ENCODE measurements at regions not wholly inside any gene's neighbourhood (a gene's known extent, or its start where the extent isn't known, plus 50 kb on each side); places are given as distances from the start of the nearest gene placed in this dataset.

- H3K4me3 ChIP-seq: peak overlapping the region in 1 of 10 donors; percentile 27
- peaks cover 0 to 85% (median 48%) of the 10 kb centered on the region in 7 donors for H3K27me3 ChIP-seq
- intact Hi-C loops (cut with DNase I): no loop called here
Observed at GRCh38 chr12:107912421-107913004, 138.0 kb downstream of the ASCL4 start.

GRCh38 chr12:107914460-107914977, 140.0 kb downstream of the ASCL4 start:
- no peak overlapping the region for H3K27ac ChIP-seq
- no peaks in the 10 kb centered on the region for H3K9me3 ChIP-seq
- no peaks in the 10 kb centered on the region for H3K36me3 ChIP-seq
- H3K27me3 ChIP-seq: peaks cover 9 to 85% (median 48%) of the 10 kb centered on the region in 7 donors
- H3K4me1 ChIP-seq: peaks cover 0 to 7% (median 0%) of the 10 kb centered on the region in 9 donors
- TF ChIP-seq CTCF (IDR thresholded peaks at IDR 0.05): no peak
- DNase-seq (no peak), ATAC-seq (no peak)
- 63 to 65% methylated on average over 10 of the region's 10 CpGs for WGBS, 2 donors
- intact Hi-C loops (cut with DNase I): no loop called here
- H3K4me3 ChIP-seq: no peak overlapping the region

More at GRCh38 chr12:107912421-107913004, 138.0 kb downstream of the ASCL4 start:
- TF ChIP-seq CTCF (IDR thresholded peaks at IDR 0.05): peak in 8 of 9 donors; percentile 19 to 65 (median 37)
- H3K36me3 ChIP-seq: no peaks in the 10 kb centered on the region
- no peak overlapping the region for H3K27ac ChIP-seq
- H3K4me1 ChIP-seq: peaks cover 0 to 7% (median 0%) of the 10 kb centered on the region in 9 donors
- WGBS, 2 donors: 2% methylated on average over 22 of the region's 22 CpGs
- H3K9me3 ChIP-seq: no peaks in the 10 kb centered on the region
- ATAC-seq (peak in 7 of 8 donors; percentile 29 to 84 (median 56)), DNase-seq (peak in 1 of 2 donors; percentile 39)

- intact Hi-C loops (cut with DNase I): loop anchor here in 5 of 10 donors (5.0 kb wide), 2 partner anchors 274 to 594 kb away; no protein-coding TSS in a partner anchor
- peak in 3 of 8 donors; percentile 44 to 55 (median 51) for ATAC-seq
- 19 to 21% methylated on average over 8 of the region's 8 CpGs for WGBS, 2 donors
Observed at GRCh38 chr12:107917912-107918800, 143.7 kb downstream of the ASCL4 start.

More at GRCh38 chr12:107917912-107918800, 143.7 kb downstream of the ASCL4 start:
- no peak overlapping the region for H3K27ac ChIP-seq
- peaks cover 9 to 82% (median 43%) of the 10 kb centered on the region in 7 donors for H3K27me3 ChIP-seq
- TF ChIP-seq CTCF (IDR thresholded peaks at IDR 0.05): peak; percentile 21 to 64 (median 55)
- no peaks in the 10 kb centered on the region for H3K9me3 ChIP-seq
- no peak for DNase-seq
- H3K4me1 ChIP-seq: no peaks in the 10 kb centered on the region
- H3K4me3 ChIP-seq: no peak overlapping the region
- H3K36me3 ChIP-seq: no peaks in the 10 kb centered on the region

Data from heart right ventricle (tissue), 16 donors.